SIG-M5 (cell line): ENCODE measurements at regions not wholly inside any gene's neighbourhood (a gene's known extent, or its start where the extent isn't known, plus 50 kb on each side); places are given as distances from the start of the nearest gene placed in this dataset.

Experiments used
- DNase-seq: peaks from one replicate; lab custom pipeline; 2025; lab: John Stamatoyannopoulos, UW

DNA sequence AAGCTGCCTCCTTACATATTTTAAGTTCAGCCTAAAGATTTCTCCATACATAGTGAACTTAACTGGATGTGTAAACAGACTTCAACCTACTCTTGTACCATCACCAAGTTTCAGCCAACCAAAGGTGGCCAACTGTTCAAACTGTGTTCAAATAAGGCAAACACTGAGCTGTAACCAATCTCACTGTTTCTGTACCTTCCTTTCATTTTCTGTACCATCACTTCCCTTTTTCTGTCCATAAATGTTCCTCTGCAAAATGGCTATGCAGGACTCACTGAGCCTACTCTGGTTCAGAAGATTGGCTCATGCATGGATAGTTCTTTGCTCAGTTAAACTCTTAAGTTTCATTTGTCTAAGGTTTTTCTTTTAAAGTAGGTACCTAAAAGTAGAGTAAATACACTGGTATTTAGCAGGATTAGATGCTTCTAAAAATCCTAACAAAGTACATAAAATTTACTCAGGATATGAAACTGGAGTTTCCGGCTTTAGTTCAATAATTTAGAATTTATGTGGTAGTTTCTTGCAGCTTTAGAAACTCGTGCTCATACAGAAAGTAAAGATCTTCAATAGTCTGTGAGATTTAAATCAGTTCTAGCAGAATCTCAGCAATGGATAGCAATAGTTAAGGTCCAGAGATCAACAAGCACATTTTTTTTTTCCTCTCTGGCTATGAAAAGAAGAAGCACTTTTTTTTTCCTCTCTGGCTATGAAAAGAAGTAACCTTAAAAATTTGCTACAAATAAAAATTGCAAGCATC lies 282.0 kb upstream of the PPFIA2 start:
- DNase-seq: no peak

DNA sequence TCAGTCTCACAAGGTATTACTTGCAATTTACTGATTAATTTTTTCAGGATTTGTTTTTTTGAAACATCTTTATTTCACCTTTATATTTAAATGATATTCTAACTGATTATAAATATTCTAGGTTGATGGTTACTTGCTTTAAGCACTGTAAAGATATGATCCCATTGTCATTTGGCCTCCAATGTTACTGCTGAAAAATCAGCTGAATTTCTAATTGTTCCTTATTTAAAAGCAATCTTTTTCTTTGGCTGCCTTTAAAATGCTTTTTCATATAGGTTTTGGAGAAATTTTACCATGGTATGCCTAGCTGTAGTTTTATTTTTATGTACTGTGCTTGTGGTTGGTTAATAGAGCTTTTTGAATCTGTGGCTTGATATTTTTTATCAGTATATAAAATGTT lies 275.6 kb upstream of the PPFIA2 start:
- DNase-seq: no peak

DNA sequence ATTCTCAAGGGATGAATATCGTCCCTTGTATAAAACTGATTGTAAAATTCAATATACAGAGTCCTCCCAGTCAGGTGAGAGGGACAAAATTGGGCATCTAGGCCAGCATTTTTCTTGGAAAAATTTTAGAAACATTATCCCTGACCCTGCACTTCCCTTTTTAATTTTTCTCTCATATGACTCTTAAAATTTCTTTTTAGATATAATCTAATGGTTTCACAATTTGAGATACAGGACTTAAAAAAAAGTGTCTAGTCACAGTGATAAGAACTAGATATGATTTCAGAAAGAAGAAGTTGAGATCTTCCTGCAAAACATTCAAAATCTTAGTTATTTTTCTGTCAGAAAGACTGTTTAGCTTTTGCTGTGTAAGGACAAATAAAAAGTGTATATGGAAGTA lies 270.8 kb upstream of the PPFIA2 start:
- no peak for DNase-seq

DNA sequence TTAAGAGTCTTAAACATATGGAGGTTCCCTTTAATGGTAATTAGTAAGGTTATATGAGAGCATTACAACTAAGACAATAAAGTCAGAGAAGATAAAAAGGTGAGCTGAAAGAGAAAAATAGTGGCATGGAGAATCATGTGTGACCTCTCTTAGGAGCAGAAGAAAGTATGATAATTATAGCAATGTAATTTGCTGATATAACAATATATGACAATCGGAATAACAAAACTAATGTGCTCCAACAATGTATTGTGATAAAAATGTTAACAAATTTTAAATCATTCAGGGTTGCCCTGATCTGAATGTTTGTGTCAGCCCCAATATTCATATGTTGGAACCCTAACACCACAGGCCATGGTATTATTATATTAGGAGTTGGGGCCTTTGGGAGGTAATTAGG lies 269.6 kb upstream of the PPFIA2 start:
- DNase-seq: no peak

DNA sequence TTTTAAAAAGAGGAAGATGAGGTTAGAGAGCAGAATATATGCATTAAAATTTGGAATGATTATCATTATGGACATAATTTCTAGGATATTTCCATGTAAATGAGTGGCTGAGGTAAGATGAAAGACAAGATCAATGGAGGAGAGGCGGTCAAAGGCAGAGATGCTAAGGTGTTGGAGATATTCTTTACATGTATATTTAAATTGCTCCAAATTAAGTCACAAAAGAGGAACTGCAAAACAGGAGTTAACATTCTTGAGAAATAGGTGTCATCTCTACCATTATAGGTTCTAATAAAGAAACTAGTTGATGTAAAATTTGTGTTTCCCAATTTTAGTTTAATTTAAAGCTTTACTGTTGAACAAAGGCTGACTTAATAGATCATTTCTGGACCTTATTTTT lies 268.5 kb upstream of the PPFIA2 start:
- DNase-seq: no peak

DNA sequence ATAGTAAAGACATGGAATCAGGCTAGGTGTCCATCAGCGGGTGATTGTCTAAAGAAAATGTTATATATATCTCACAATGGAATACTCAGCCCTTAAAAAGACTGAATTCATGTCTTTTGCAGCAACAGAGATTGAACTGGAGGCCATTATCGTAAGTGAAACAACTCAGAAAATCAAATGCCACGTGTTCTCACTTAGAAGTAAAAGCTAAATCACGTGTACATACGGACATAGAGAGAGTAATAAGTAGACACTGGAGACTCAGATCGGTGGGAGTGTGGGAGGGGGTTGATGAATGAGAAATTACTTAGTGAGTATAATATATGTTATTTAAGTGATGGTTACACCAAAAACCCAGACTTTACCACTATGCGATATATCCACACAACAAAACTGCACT lies 266.3 kb upstream of the PPFIA2 start:
- DNase-seq: no peak

DNA sequence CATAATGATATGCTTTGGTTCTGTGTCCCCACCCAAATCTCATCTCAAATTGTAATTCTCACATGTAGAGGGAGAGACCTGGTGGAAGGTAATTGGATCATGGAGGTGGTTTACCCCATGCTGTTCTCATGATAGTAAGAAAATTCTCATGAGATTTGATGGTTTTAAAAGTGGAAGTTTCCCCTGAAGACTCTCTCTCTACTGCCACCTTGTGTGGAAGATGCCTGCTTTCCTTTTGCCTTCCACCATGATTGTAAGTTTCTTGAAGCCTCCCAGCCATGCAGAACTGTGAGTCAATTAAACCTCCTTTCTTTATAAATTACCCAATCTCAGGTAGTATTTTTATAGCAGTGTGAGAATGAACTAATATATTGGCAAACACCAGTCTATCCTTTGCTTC lies 260.4 kb upstream of the PPFIA2 start:
- no peak for DNase-seq

DNA sequence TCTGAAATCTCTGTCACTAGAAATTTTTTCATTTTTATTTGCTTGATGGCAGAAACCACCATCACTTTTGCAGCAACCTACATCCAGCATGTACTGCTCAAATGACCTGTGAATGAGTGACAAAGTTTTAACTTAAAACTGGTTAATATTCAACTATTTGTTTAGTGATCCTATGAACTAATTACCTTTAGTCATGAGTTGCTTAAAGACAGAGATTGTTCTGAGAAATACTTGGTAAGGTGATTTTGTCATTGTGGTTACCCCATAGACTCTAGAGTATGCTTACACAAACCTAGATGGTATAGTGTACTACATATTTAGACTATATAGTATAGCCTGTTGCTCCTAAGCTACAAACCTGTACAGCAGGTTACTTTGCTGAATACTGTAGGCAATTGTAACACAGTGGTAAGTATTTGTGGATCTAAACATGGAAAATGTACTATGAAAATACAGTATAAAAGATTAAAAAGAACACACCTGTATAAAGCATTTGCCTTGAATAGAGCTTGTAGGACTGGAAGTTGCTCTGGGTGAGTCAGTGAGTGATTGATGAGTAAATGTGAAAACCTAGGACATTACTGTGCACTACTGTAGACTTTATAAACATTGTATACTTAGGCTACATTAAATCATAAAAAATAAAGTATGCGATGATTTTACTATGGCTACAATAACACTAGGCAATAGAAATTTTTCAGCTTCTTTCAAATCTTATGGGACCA lies 256.6 kb upstream of the PPFIA2 start:
- DNase-seq: no peak

DNA sequence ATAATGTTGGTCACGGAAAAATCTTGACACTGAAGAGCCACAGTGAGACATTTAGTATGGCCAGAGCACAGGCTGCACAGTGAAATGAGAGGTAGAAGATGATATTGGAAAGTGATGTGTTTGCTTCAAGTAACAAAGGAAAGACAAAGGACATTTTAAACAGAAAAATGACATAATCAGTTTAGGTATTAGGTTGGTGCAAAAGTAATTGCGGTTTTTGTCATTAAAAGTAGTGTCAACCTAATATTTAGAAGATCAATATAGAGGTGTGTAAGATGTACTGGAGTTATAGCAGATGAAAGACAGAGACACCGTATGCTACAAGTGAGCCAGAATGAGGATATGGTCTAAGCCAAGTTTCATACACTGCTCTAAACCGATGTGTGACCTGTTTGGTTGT lies 253.0 kb upstream of the PPFIA2 start:
- no peak for DNase-seq

DNA sequence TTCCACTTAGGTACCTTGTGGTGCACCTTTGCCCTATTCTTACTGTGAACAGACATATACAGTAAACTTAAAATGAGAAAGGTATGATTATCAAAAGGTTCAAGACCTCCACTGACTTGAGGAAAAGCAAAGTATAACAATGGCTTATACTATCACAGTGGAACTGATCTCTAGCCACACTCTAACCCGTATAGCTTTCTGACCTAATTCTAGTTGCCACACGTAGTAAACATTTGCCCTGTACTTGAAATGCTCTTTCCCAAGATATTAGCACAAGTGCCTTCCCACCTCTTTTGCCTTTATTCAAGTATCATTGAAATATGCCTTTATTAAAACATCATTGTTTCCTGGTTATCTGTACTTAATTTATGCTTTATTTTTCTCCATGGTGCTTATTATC lies 250.4 kb upstream of the PPFIA2 start:
- no peak for DNase-seq

DNA sequence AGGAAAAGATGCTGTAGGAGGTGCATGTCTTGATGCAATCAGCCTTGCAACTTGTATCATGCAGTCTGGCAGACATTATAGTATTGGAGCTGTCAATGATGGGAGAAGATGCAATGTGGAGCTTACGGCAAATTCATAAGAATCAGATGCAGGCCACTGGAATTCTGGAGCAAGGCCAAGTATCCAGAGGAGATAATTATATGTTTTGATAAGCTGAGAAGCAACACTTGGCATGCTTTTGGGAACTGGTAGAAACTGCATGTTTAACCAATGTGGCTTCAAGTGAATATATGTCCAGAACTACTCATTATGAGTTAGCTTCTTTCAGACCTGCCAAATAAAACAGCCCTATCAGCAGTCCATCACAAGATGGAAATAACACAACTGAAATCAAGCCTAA lies 249.1 kb upstream of the PPFIA2 start:
- no peak for DNase-seq

DNA sequence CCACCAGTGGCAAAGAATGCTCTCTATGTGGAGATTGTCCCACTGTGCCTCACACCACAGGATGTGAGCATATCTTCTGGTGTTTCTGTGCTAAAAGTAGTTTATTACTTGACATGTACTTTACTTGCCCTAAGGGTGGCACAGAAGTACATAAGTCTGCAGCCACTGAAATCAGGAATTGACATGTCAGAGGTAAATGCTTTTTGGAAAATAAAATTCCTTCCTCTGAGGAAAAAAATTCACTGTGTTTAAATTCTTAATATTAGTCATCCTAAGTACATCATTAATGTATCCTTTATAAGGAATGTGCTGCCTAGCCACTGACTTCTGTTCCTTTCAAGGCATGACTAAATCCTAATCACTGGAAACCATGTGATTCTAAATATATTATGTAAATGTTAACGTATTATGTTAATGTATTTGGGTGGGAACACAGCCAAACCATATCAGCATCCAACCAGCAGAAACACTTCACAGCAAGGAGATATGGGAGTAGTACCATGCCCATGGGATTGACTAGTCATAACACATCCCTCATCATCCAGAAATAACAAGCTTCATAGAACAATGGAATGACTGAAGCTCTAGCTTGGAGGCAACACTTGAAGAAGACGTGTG lies 239.7 kb upstream of the PPFIA2 start:
- no peak for DNase-seq

DNA sequence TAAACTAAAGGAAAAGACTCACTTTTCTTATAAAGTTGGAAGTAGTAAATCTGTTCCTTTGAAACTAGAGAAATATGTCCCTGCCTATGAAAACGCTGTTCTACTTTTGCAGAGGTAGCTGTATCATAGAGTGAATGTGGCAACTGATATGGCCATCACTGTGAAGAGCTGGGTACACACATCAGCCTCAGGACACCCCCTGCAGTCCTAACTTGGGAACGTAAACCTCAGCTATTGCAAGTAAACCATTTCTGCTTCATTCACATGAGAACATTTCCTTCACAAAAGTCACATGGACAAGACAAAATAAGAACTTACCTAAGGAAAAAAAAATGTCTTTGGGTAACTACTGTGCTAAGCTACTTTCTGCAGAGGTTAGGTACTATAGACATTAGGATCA lies 233.3 kb upstream of the PPFIA2 start:
- DNase-seq: no peak

DNA sequence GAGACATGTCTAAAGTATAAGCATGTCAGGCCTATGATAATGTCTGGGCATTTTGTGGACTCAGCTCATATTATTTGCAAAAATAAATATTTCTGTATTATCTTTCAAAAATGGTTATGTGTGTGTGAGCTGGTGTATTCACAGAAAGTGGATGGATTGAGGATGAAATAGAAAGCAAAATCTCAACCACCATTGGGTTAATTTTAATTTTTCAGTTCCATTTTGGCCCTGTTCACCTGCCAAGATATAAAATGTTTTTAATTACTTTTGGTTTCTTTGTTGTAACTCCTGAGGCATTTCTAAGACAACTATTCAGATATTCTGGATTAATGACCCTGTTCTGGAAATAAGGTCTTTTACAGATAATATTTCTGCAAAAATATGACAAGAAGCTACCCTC lies 232.7 kb upstream of the PPFIA2 start:
- DNase-seq: no peak

DNA sequence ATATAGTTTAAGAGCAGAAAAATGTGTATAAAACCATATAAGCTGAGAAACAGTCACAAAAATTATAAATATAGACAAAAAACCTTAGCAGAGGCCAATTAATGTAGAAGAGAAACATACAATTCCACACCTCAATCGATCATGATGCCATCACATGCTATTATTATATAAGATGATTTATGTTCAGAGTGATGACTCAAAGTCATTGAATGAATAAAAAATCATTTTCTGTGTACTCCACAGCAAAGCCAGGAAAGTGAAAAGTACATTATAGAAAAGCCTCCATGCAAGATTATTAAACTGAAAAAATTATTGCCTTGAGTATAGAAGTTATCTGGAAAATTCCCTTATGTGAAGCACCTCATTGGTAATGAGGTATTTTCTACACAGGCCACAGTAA lies 229.2 kb upstream of the PPFIA2 start:
- no peak for DNase-seq

DNA sequence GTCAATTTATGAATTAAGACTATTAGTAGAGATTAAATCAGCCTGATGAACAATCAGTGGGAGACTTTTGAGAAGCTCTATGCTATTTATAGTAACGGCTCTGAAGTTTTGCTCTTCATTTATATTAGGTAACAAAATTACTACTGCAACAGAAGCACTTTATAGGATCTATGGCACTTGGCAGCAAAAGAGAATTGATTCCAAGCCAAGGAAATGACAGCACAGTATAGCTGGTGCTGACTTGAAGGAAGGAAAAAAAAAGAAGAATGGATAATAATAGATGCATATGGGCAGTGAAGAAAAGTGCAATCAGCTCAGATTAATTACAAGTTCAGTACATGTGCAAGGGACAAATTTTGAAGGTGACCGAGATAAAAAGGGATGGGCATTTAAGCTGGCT lies 228.2 kb upstream of the PPFIA2 start:
- no peak for DNase-seq

DNA sequence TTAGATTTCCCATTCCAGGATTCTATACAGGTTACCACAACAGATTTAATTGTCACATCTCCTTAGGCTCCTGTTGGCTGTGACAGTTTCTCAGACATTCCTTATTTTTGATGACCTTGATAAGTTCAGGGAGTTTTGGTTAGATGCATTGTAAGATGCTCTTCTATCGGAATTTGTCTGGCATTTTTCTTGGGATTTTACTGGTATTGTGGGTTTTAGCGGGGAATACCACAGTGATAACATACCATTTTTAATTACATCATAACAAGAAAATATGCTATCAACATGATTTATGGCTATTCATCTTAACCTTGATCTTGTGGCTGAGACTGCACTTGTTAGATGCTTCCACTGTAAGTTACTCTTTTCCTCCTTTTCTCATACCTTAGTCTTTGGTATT lies 217.5 kb upstream of the PPFIA2 start:
- DNase-seq: no peak

DNA sequence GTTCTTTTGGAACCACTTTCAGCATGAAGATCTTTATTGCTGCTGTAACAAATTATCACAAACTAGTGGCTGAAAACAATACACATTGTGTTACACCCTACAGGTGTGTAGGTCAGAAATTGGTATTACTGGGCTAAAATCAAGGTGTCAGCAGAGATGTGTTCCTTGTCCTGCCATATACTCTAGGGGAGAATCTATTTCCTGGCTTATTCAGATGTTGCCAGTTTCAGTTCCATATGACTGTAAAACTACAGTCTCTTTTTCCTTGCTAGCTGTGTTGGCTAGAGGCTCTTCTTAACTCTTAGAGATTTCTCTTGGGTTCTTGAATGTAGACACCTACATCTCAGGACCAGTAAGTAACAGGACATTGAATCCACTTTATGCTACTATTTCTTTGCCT lies 215.6 kb upstream of the PPFIA2 start:
- DNase-seq: no peak

DNA sequence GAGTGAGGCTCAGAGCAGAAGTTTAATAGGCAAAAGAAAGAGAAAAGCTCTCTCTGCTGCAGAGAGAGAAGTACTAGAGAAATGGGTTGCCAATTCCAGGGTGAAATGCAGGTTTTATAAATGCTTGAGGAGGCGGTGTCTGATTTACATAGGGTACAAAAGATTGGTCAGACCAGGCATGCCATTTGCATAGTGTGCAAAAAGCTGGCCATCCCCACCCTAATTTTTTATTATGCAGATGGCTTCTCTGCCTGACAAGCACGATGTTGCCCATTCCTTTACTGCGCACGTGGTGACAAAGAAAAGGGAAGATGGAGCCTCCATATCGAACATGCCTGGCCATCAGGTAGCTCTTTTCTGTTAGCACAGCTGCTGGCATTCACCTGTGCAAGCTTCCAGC lies 209.3 kb upstream of the PPFIA2 start:
- no peak for DNase-seq

DNA sequence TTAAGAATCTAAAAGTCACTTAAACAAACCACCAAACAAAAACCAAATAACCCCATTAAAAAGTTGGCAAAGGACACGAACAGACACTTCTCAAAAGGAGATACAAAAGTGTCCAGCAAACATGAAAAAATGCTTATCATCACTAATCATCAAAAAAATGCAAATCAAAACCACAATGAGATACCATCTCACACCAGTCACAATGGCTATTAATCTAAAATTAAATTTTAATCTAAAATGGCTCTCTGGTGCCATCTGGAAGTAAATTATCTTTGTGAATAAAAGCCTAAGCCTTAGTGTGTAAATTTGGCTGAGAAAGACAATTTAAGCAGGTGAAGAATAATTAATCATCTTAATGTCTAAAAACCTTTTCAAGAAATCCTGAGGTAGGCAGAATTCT lies 204.5 kb upstream of the PPFIA2 start:
- DNase-seq: no peak

DNA sequence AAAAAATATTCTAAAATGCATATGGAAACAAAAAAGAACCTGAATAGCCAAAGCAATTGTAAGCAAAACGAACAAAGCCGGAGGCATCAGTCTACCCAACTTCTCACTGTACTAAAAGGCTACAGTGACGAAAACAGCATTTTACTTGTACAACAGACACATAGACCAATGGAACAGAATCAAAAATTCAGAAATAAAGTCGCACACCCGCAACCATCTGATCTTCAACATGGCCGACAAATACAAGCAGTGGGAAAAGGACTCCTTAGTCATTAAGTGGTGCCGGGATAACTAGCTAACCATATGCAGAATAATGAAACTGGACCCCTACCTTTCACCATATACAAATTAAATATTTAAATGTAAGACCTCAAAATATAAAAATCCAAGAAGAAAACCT lies 203.9 kb upstream of the PPFIA2 start:
- DNase-seq: no peak

DNA sequence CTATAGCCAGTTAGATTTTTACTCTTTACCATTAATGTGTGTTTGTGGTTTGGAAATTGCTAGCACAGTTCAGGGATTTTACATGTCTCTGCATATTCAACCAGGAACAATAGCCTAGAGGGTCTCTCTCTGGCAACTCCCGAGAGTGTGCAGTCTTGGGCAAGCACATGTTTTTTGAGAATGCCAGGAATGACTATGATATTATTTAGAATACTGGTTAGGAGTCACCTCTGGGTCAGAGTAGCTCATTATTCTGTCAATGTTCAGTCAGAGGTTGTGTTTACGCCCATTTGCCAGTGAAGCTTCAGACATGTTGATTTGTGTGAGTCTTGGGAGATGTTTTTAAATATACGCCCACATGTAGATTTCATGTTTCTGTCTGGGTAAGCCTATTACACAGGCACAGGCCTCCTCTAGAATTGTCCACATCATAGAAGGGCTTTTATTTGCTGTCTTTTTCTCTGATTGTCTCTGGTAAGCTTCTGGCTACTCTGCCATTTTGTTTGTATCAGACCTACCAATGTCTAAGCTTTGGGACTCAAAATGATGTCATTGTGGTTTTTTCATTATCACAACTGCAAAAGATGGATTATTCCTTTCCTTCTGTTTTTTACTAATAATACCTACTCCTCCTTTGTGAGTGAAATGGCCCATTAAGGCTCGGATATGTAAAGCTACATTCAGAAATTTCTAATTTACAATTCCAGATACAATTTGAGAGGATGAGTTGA lies 203.1 kb upstream of the PPFIA2 start:
- no peak for DNase-seq

DNA sequence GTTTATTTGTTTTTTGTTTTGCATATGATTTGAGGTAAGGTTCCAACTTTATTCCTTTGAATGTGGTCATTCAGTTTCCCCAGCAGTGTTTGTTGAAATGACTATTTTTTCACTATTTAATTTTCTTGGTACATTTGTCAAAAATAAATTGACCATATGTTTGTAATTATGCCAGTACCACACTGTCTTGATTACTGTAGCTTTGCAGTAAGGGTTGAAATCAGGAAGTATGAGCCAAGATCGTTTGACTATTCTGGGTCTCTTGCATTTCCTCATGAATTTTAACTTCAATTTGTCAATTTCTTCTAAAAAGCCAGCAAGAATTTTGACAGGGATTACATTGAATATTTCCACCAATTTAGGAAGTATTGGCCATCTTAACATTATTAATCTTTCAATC lies 199.3 kb upstream of the PPFIA2 start:
- DNase-seq: no peak
